SH-SY5Y (cell line): ENCODE measurements at regions not wholly inside any gene's neighbourhood (a gene's known extent, or its start where the extent isn't known, plus 50 kb on each side); places are given as distances from the start of the nearest gene placed in this dataset.

Experiments used
- GATA2 ChIP-seq: IDR thresholded peaks from 2 replicates; pipeline ENCODE4 v1.6.1; 2011; ENCODE audit warnings: mild to moderate bottlenecking, low read depth, low read length
- GATA3 ChIP-seq: IDR thresholded peaks from 2 replicates; pipeline ENCODE4 v1.6.1; 2011; ENCODE audit warnings: low read depth, mild to moderate bottlenecking, low read length, moderate library complexity

DNA sequence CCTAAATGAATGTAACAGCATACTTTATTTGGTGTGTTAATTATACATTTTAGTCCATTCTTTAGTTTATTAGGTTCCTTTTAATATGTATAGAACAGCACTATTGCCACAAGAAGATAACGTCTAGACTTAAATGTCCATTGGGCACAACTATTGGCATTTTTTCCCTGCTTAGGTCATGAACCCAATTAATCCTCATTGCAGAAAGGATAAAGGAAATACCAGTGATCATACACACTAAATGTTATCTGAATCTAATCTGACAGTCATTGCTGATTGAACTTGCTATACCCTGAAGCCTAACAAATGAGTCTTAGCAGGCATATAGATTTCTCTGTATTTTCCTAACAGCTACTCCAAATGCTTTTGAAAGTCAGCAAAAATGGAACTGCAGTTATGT lies 2250.0 kb upstream of the AGA start:
- no peak for TF ChIP-seq GATA2
- no peak for TF ChIP-seq GATA3
